ENCODE measurements at regions not wholly inside any gene's neighbourhood (a gene's known extent, or its start where the extent isn't known, plus 50 kb on each side); places are given as distances from the start of the nearest gene placed in this dataset.
A peak's percentile ranks its signal among the peaks of the same experiment; 100 is the strongest.

DNA sequence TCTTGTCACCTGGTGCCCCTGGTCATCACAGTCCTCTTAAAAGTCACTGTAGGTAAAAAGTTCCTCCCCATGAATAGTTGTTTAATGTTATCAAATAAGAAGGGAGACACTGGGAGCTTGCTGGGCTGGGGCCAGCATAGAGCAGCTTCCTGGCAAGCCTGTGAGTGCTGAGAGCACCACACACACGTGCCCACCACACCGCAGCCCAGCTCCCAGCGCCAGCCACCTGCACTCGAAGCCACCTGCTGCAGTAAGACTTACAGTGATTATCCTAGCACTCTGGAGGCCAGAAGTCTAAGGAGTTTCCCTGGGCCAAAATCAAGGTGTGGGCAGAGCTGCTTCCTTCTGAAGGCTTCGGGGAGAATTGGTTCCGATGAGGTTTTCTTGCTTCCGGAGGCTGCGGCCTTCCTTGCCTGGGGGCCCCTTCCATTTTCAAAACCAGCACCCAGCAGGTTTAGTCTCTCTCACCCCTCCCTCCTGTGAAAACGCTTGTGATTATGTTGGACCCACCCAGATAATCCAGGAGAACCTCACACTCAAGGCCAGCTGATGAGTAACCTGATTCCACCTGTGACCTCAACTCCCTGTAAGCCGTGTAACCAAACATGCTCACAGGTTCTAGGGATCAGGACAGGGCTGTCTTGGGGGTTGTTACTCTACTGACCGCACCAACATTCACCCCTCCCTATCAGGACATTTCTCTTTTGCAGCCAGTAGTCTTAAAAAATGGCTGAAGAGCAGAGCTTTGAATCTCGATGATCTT, 687.2 kb downstream of the TBC1D22A start:
- no peak for DNase-seq

DNA sequence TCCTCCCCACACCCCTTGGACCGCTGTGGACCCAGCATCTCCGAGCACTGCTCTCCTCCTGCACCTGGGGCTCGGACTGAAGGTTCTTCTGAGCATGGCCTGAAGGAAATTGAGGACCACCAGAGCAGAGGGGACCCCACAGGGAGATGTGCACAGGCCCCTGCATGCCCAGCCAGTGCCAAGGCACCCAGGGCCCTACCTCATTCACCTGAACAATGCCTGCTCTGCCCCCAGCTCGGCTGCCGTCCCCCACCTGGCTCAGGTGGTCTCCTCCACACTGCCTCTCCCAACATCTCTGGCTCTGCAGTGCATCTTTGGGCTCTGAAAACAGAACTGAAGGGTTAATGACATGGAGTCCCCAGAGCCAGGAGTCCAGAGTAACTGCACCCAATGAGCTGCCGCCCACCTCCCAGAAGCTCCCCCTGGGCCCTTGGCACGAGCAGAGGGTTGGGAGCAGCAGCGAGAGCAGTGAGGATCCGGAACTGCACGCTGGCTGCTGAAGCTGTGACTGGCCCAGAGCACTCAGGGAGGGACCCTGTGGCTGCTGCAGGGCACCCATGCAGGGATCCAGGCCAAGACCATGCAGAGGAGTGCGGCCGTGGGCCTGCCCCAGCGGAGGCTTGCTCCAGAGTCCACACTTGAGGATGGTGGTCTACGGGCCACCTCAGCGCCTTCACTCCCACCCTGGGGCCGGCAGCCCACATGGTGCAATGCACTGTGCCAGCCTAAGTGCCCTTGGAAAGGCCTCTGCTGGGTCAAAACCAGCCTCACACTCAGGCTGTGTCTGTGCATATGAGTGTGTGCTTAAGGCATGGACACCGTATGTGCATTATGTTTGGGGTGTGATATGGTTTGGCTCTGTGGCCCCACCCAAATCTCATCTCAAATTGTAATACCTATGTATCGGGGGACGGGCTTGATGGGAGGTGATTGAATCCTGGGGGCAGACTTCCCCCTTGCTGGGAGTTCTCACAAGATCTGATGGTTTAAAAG, 686.1 kb downstream of the TBC1D22A start:
- no peak for DNase-seq

DNA sequence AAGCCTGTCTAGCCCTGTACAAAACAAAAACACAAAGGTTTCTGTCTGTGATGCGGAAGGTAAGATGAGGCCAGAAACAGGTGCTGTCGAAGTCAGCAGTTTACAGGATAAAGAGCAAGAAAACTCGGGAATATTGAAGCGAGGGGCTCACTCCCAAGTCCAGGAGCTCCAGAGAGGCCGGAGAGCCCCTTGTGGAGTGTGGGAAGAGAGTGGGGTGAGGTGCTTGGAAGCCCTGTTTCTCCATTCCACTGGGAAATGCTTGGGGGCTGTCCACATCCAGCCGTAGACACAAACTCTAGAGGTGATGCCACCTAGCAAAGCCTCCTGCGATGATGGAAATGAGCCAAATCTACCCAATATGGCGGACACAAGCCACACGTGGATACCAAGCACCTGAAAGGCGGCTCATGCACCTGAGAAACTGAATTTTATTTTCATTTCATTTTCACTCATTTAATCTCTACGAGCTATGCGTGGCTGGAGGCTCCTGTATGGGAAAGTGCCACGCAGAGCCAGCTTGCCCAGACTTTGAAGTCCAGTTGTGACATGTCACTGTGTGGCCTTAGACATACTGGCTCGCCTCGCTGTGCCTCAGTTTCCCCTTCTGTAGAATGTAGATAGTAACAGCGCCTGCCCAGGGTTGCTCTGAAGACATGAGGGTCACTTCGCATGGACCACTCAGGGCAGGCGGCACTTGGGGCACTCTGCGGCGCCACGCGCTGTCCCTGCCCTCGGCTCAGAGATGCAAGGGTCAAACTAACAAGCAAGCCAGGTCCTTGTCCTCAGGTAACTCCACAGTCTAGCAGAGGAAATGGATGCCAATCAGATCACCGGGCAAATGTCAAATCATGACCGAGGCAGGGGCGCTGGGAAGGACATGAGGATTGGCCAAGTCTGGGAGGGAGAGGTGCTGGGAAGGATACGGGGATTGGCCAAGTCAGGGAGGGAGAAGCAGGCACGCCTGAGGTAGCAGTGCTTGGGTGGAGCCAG, 684.7 kb downstream of the TBC1D22A start:
- no peak for DNase-seq

DNA sequence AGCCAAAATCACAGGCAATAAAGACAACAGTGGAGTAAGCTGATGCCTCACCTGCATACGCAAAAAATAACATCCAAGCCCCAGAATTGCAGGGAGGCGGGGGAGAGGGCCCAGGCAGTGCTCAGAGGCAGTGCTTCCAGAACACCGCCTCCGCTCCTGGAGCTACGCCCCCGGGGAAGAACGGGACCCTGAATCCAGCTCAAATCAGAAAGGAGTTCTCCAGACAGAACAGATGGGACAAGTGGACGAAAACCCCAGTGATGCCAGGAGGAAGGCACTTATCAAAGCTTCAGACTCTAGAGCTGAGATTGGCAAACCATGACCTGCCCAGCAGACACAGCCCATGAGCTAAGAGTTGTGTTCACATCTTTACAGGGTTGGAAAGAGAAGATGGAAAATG, 683.9 kb downstream of the TBC1D22A start:
- DNase-seq: no peak

DNA sequence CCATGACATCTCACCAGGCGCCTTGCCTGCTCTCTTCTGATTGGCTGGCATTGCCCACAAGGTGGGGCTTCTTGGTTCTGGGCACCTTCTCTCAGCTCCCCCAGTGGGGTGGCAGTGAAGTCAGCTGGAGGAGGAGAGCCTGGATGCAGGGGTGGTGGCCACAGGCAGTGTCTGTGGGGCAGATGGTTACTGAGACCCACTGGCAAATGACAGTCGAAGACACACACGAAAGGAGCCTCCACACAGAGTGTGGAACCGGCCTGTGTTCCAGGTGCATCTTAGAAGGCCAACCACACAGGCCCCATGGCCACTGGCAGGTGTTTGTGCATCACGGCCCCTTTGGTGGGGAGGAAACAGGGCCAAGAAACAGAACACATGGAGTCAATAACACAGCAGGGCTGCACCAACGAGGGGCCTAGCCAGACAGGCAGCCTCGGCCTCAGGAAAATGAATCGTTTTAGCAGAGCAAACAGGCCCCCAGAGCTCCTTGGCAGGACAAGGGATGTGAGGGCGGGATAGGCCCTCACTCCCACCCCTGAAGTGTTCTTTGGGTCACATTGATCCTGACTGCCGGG, 683.4 kb downstream of the TBC1D22A start:
- DNase-seq: no peak

DNA sequence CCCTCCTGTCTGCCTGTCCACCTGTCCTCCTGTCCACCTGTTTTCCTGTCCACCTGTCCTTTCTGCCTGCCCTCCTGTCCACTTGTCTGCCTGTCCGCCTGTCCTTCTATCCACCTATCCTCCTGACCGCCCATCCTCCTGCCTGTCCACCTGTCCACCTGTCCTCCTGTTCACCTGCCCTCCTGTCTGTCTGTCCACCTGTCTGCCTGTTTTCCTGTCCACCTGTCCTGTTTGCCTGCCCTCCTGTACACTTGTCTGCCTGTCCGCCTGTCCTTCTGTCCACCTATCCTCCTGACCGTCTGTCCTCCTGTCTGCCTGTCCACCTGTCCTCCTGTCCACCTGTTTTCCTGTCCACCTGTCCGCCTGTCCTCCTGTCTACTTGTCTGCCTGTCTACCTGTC, 682.8 kb downstream of the TBC1D22A start:
- no peak for DNase-seq

DNA sequence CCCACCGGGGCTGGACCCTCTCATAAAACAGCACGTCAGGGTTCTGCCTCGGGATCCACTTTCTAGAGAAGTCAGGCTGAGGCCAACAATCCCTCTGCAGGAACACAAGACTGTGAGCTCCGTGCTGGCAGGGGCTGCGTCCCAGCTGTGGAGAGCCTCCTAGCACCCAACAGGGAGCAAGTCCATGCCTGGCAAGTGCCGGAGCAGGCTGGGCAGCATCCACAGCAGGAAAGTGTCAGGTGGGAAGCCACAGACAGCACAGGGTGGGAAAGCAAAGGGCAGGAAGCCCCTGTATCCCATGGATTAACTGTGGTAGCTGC, 682.3 kb downstream of the TBC1D22A start:
- no peak for DNase-seq

DNA sequence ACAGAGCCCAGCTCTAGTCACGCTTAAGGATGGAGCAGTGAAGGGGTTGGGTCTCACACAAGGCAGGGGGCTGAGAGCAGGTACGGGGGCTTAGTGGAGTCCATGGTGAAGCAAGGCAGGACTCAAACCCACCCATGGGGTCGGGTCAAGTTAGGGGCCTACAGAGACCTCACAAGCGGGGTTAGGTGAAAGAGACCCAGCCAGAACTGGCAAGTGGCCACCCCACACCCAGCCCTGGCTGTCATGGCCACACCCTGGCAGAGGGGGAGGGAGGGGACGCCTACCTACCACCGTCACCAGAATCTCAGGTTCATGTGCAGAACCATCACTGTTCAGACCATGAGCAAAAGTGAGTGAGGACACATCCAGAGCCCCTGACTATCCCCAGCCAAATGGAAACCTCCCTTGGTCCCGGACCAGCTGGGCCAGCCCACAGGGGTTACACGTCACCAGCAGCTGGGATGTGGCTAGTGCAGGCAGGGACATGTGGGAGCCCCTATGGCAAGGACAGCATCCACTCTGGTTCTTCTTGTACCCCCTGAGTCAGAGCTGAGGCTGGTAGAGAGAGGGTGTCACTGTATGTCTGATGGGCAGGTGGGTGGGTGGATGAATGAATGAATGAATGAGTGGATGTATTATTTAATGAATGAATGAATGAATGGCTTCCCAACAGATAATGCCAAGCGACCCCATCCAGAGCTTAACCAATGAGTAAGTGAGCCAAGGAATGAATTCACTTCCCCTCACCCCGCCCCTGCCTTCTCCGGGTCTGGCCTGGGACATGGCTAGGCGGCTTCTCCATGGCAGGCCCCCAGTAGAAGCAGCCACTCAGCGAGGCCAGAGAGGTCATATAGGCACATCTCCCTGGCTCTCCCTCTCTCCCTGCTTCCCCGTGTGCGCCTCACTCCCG, 681.6 kb downstream of the TBC1D22A start:
- DNase-seq: no peak

DNA sequence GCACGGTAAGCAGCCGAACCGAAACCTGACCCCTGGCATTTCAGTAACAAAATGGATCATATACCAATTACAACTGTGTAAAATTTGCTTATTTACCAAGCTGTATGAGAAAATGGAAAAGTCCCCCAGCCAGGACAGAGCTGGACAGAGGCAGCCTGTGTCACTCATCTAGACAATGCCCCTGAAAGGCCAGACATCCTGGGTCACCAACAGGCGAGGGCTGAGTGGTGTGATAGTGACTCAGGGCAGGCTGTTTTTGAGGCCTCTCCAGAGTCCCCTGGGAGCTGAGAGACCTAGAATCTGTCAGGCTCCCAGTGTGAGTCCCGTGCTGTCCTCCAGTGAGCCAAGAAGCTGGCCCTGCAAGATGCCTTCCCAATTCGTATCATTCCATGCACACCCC, 680.4 kb downstream of the TBC1D22A start:
- DNase-seq: no peak

DNA sequence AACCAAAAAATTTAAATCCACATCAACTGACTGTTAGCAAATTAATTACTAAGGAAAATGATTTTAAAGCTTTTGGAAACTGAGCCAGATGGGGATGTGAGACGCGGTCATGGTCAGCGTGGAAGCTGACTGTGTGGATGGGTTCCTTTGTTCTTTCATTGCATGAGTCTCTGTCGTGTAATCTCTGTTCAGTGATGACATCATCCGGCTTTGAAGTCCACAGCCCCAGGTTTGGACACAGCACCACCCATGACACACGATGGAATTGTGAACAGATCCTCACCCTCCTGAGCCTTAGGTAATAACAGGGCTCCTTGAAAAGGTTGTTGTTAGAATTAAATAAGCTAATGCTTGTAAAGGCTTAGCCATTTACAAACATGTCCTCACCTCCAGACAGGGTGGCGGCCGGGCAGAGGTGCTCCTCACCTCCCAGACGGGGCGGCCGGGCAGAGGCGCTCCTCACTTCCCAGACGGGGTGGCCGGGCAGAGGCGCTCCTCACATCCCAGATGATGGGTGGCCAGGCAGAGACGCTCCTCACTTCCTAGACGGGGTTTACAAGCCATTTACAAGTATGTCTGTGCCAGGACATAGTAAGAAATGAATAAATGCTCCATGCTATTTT, 677.3 kb downstream of the TBC1D22A start:
- no peak for DNase-seq

DNA sequence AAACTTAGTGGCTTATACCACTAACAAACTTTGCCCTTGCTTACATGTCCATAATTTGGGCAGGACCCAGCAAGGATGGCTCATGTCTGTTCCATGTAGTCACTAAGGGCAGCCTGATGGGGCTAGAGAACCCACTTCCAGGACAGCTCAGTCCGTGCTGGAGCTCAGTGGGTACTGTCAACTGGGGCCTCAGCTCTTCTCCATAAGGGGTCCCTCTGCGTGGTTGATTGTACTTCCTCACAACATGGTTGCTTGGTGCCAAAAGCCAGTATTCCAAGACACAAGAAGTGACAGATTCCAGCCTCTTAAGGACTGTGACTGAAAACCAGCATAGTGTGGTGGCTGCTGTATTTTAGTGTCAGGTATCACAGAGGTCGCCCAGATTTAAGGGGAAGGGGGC, 675.2 kb downstream of the TBC1D22A start:
- no peak for DNase-seq

DNA sequence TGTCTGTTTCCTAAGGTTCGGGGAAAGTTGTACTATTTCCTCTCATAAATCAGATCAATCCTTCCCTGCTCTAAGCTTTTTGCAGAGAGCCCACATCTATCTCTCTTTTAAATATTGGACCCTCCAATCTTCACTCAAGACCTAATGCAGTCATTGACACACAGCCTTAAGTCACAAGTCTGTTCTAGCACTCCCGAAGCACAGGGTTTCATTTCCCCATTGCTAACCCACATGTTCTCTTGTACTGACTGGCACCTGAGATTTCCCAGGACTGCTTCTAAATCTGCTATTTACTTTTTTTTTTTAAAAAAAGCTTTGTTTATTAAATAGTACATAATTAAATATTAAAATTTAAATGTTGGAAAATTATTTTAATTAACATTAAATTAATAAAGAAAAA, 674.7 kb downstream of the TBC1D22A start:
- peak in 1 of 4 experiments; percentile 6 for DNase-seq

DNA sequence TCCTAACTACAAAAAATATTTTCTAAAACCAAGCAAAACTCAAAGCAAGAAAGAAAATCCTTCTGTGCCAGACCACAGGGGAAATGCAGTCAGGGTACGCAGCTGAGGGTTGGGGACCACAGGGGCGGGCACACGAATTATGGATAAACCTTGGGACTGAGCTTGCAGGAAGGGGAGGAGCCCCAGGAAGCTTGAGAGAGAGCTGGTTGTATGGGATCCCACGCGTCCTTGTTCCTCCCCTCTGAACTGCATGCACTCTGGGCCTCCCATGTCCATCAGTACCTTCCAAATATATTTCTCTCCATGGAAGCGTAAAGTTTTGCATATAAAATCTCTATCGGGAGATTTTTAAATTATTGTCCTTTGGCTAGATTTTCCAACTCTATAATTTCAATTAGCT, 673.4 kb downstream of the TBC1D22A start:
- no peak for DNase-seq

DNA sequence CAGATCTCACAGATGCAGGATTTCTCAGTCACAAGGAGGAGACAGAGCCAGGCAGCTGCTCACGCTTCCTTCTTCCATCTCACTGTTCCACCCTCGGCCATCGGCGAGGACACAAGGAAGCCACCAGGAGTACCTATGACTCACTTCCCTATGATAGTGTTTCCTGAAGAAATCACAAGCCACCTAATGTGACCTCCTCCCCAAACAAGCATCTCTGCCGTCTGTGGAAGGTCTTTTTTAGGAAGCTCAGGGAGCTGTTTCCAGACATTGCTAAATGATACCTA, 672.7 kb downstream of the TBC1D22A start:
- no peak for DNase-seq

DNA sequence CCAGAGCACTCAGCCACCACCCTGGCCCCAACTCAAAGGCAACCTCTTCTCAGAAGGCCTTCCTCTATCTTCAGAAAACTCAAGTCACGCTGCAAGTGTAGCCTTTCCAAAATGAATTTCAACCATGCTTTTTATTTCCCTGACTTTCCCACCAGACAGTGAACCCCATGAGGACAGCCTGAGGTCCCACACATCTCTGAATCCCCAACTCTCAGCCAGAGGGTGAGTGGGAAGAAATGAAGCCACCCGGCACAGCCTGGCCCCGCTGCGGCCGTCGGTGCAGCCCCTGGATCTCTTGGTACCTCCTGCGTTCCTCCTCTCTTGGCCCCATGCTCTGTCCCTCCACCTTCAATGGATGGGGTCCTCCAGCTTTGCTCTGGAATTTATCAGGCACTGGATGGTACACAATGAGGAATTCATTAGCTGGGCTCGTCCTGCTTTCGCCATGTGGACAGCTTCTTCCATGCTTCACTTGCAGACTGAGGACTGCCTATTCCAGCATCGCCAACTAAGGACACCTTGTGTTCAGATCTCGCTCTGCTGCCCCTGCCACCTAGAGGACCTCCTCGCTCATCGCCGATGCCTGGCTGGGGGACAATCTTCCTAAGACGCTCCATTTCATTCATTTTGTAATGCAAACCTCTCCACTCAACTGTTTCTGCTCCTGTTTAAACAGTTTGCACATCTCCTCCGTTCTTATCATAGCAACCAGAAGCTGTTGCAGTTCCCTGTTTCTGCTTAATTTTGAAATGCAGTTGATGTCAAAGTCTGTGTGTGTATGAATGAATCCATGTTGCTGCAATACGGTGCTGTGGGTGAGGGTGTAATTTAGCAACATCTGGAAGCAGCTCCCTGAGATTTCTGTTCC, 672.1 kb downstream of the TBC1D22A start:
- no peak for DNase-seq

DNA sequence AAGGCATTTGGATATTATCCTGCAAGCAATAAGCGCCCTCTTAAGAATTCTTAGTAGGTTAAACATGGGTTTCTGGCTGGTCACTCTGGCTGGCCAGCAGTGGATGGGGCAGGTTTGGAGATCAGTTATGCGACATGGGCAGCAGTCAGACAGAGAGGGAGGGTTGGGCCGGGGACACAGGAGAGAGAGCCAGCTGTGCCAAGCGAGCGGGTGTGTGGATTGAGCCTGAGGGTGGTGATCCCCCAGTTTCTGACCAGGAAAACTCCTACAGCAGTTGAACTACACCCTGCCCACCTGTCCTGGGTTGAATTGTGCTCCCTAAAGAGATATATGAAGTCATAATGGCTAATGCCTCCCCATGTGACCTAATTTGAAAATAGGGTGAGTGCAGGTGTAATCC, 671.2 kb downstream of the TBC1D22A start:
- no peak for DNase-seq

DNA sequence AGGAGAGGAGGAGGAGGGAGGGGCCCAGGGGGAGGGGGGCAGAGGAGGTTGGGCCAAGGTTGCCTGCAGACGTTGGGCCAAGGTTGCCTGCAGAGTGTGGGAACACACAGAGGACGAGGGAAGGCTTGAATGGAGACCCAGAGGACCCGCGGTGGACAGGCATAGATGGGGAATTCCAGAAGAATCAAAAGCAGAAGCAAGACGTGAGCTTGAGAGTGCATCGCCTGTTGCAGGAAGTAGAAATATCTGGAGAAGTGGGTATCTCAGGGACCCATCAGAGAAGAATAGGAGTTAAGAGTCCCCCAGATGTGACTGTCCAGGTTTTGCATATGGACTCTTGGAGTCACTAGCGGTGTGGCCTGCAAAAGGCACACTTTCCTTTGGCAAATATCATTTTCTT, 670.2 kb downstream of the TBC1D22A start:
- peak in 1 of 4 experiments; percentile 2 for DNase-seq

DNA sequence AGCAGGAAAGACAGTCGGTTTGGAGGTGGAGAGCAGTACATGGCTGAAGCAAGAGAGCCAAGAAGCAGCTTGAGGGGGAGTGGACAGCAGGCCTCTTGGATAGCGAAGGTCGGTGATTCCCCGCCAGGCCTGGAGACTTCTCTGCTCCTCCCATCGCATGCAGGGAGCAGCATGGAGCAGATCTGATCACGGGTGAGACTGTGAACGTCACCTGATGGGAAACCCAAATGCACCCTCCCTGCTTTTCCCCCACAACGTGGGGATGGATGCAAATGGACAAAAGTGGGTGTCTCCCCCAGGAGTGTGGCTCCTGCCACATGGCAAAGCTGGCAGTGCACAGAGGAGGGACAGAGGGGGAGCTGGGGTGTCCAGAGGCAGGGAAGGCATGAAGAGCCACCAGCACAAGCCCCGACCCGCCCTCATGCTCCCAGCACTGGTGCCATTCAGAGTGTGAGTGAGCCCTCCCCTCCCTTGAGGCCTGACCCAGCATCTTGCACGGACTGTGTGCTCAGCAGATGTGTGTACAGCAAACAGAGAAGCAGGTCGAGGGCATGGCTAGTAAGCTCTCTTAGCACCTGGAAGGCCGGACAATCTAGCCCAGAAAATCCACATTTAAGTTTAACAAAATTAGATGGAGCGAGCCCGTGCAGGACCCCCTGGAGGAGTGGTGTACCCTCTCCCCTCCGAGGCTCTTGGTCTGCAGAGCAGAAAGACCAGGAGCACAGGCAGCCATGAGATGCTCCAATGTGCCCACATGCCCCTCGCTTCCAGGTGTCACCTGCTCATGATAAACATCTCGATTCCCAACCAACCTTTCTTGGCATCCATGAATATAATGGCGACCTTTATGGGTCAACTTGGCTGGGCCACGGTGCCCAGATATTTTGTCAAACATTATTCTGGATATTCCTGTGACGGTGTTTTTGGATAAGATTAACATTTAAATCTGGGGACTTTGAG, 661.7 kb downstream of the TBC1D22A start:
- DNase-seq: no peak

DNA sequence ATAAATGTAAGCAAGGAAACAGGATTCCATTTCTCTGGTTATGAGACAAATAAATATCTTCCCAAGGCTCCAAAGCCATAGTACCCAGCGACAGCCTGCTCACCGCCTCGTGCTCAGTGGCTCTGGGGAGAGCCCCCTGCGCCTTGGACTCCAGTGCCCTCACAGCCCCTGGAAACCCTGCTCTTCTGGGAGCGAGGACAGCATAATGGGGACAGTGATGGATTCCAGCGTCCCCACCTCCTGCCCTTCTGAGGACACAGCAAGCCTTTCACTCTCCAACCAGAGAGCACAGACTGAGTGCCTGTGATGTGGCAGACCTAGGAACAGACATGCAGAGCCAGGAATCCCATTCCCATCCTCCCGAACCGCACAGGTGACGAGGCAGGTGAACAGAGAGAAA, 660.8 kb downstream of the TBC1D22A start:
- no peak for DNase-seq
